ENCODE measurements at regions not wholly inside any gene's neighbourhood (a gene's known extent, or its start where the extent isn't known, plus 50 kb on each side); places are given as distances from the start of the nearest gene placed in this dataset.
A peak's percentile ranks its signal among the peaks of the same experiment; 100 is the strongest.

GRCh38 chr16:59355704-59356103 is 621.6 kb upstream of the GOT2 start:
- no peak overlapping the region for H3K4me3 ChIP-seq
- no peak overlapping the region for H3K27ac ChIP-seq

GRCh38 chr16:59351305-59351903 is 617.3 kb upstream of the GOT2 start:
- Histone ChIP-seq H3K27ac (no peak overlapping the region), H3K4me1 (ENCODE audit: low read depth) (peaks cover under 1% of the 10 kb centered on the region), H3K9me3 (ENCODE audit: low read depth) (no peaks in the 10 kb centered on the region), H3K4me3 (no peak overlapping the region), H3K36me3 (no peaks in the 10 kb centered on the region), H3K27me3 (no peaks in the 10 kb centered on the region)
- TF ChIP-seq CTCF (IDR thresholded peaks at IDR 0.05; ENCODE audit: low read depth, low read length), result no peak
- no peak for DNase-seq (ENCODE audit: low read depth in 1 of 2, low spot score in 1 of 2)

More at GRCh38 chr16:59355704-59356103, 621.6 kb upstream of the GOT2 start:
- Histone ChIP-seq H3K4me1 (ENCODE audit: low read depth) (peaks cover 3% of the 10 kb centered on the region), H3K9me3 (ENCODE audit: low read depth) (no peaks in the 10 kb centered on the region), H3K36me3 (no peaks in the 10 kb centered on the region), H3K27me3 (no peaks in the 10 kb centered on the region)
- no peak for TF ChIP-seq CTCF (IDR thresholded peaks at IDR 0.05; ENCODE audit: low read depth, low read length)
- no peak for DNase-seq (ENCODE audit: low read depth in 1 of 2, low spot score in 1 of 2)

GRCh38 chr16:59350670-59351069 is 616.6 kb upstream of the GOT2 start:
- DNase-seq (ENCODE audit: low read depth in 1 of 2, low spot score in 1 of 2), result no peak
- Histone ChIP-seq H3K9me3 (ENCODE audit: low read depth) (no peaks in the 10 kb centered on the region), H3K27me3 (no peaks in the 10 kb centered on the region), H3K4me3 (no peak overlapping the region), H3K27ac (no peak overlapping the region), H3K36me3 (no peaks in the 10 kb centered on the region), H3K4me1 (ENCODE audit: low read depth) (no peaks in the 10 kb centered on the region)
- no peak for TF ChIP-seq CTCF (IDR thresholded peaks at IDR 0.05; ENCODE audit: low read depth, low read length)

GRCh38 chr16:59342669-59343068 is 608.6 kb upstream of the GOT2 start:
- H3K4me1 ChIP-seq (ENCODE audit: low read depth), result no peaks in the 10 kb centered on the region

GRCh38 chr16:59341368-59341767 is 607.3 kb upstream of the GOT2 start:
- H3K4me1 ChIP-seq (ENCODE audit: low read depth), result no peaks in the 10 kb centered on the region
- no peaks in the 10 kb centered on the region for H3K27me3 ChIP-seq
- no peak overlapping the region for H3K27ac ChIP-seq
- no peak overlapping the region for H3K4me3 ChIP-seq
- no peaks in the 10 kb centered on the region for H3K36me3 ChIP-seq
- TF ChIP-seq CTCF (IDR thresholded peaks at IDR 0.05; ENCODE audit: low read depth, low read length), result no peak
- no peaks in the 10 kb centered on the region for H3K9me3 ChIP-seq (ENCODE audit: low read depth)
- peak in 1 of 2 donors; percentile 34 for DNase-seq (ENCODE audit: low read depth in 1 of 2, low spot score in 1 of 2)

More at GRCh38 chr16:59342669-59343068, 608.6 kb upstream of the GOT2 start:
- no peak overlapping the region for H3K27ac ChIP-seq
- no peak for DNase-seq (ENCODE audit: low read depth in 1 of 2, low spot score in 1 of 2)
- no peaks in the 10 kb centered on the region for H3K9me3 ChIP-seq (ENCODE audit: low read depth)
- no peaks in the 10 kb centered on the region for H3K27me3 ChIP-seq
- no peak for TF ChIP-seq CTCF (IDR thresholded peaks at IDR 0.05; ENCODE audit: low read depth, low read length)
- H3K4me3 ChIP-seq, result no peak overlapping the region
- H3K36me3 ChIP-seq, result no peaks in the 10 kb centered on the region

All from cardiac muscle cell (in vitro differentiated cells and primary cell).